GF-D8 (cell line): ENCODE measurements at regions not wholly inside any gene's neighbourhood (a gene's known extent, or its start where the extent isn't known, plus 50 kb on each side); places are given as distances from the start of the nearest gene placed in this dataset.

Experiments used
- DNase-seq: peaks from one replicate; lab custom pipeline; 2025; lab: John Stamatoyannopoulos, UW

- DNase-seq: no peak
These were observed 60.0 kb downstream of the ING1 start for GRCh38 chr13:110773480-110773879.

- DNase-seq: no peak
These were observed 60.6 kb downstream of the ING1 start for GRCh38 chr13:110774051-110774450.

- DNase-seq: no peak
These were observed 61.0 kb downstream of the ING1 start for GRCh38 chr13:110774490-110774889.

GRCh38 chr13:110775576-110775975 lies 62.1 kb downstream of the ING1 start:
- no peak for DNase-seq

GRCh38 chr13:110777251-110777820 lies 63.8 kb downstream of the ING1 start:
- no peak for DNase-seq

GRCh38 chr13:110779022-110779421 lies 65.5 kb downstream of the ING1 start:
- no peak for DNase-seq

- no peak for DNase-seq
These were observed 66.9 kb downstream of the ING1 start for GRCh38 chr13:110780422-110780821.

GRCh38 chr13:110782185-110782584 lies 68.7 kb downstream of the ING1 start:
- no peak for DNase-seq

- no peak for DNase-seq
These were observed 71.2 kb downstream of the ING1 start for GRCh38 chr13:110784704-110785103.

- no peak for DNase-seq
These were observed 75.3 kb downstream of the ING1 start for GRCh38 chr13:110788778-110789177.

GRCh38 chr13:110789871-110790270 lies 76.4 kb downstream of the ING1 start:
- DNase-seq: no peak

- peak; percentile 48 for DNase-seq
These were observed 76.9 kb downstream of the ING1 start for GRCh38 chr13:110790371-110790770.

- DNase-seq: no peak
These were observed 80.7 kb downstream of the ING1 start for GRCh38 chr13:110794209-110794608.

- no peak for DNase-seq
These were observed 83.9 kb downstream of the ING1 start for GRCh38 chr13:110797230-110797877.

GRCh38 chr13:110798081-110798994 lies 84.8 kb downstream of the ING1 start:
- DNase-seq: no peak

- no peak for DNase-seq
These were observed 86.0 kb downstream of the ING1 start for GRCh38 chr13:110799246-110800236.

GRCh38 chr13:110801044-110801443 lies 87.5 kb downstream of the ING1 start:
- DNase-seq: no peak

- no peak for DNase-seq
These were observed 88.8 kb downstream of the ING1 start for GRCh38 chr13:110802260-110802659.

GRCh38 chr13:110806636-110807035 lies 93.1 kb downstream of the ING1 start:
- DNase-seq: no peak

- DNase-seq: no peak
These were observed 94.0 kb downstream of the ING1 start for GRCh38 chr13:110807546-110807945.

- DNase-seq: no peak
These were observed 94.6 kb downstream of the ING1 start for GRCh38 chr13:110808138-110808537.
